ENCODE measurements at regions not wholly inside any gene's neighbourhood (a gene's known extent, or its start where the extent isn't known, plus 50 kb on each side); places are given as distances from the start of the nearest gene placed in this dataset.

DNA sequence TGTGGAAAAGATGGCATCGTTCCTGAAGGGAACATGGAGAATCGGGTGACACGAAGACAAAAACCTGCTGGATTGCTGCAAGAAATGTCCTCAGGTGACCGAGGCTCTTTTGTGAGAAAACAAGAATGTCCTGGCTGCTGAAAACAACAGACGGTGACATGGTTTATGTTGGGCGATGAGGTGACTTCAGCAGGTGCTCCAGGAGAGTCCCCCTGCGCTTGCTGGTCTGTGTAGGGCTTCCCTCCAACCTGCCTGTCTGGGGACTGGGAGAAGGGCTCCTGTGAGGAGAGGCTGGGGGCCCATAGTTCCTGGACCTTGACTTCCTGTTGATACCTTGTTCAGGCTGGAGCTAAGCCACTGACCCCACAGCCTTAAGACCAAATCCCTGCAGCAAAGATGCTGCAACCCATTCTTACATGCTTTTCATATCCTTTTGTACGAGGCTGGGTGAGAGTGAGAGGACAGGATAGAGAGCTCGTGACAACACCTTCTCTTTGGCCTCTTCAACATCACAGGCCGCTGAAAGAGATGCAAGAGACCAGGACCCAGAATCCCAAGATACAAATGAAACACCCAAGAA lies 134.8 kb downstream of the CD83 start:
- no peaks in the 10 kb centered on the region for H3K36me3 ChIP-seq (ENCODE audit: control insufficient read depth, low read length)
- no peak for TF ChIP-seq EZH2phosphoT487 (IDR thresholded peaks at IDR 0.05; ENCODE audit: borderline replicate concordance, low read length)
- TF ChIP-seq, protein P1, sequence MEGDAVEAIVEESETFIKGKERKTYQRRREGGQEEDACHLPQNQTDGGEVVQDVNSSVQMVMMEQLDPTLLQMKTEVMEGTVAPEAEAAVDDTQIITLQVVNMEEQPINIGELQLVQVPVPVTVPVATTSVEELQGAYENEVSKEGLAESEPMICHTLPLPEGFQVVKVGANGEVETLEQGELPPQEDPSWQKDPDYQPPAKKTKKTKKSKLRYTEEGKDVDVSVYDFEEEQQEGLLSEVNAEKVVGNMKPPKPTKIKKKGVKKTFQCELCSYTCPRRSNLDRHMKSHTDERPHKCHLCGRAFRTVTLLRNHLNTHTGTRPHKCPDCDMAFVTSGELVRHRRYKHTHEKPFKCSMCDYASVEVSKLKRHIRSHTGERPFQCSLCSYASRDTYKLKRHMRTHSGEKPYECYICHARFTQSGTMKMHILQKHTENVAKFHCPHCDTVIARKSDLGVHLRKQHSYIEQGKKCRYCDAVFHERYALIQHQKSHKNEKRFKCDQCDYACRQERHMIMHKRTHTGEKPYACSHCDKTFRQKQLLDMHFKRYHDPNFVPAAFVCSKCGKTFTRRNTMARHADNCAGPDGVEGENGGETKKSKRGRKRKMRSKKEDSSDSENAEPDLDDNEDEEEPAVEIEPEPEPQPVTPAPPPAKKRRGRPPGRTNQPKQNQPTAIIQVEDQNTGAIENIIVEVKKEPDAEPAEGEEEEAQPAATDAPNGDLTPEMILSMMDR (IDR thresholded peaks at IDR 0.05; ENCODE audit: low read depth, low read length, poor library complexity, severe bottlenecking): no peak
- H3K27ac ChIP-seq (ENCODE audit: low read depth, low read length): no peak overlapping the region
- no peaks in the 10 kb centered on the region for H3F3A ChIP-seq (ENCODE audit: control insufficient read depth, insufficient read depth)
- H3K79me2 ChIP-seq (ENCODE audit: control insufficient read depth, low read length): no peaks in the 10 kb centered on the region
- peaks cover 11% of the 10 kb centered on the region for H3K4me1 ChIP-seq (ENCODE audit: control insufficient read depth, low read length)
- H3K9me3 ChIP-seq (ENCODE audit: control insufficient read depth, insufficient read depth, low read length): no peaks in the 10 kb centered on the region
- no peaks in the 10 kb centered on the region for H4K20me1 ChIP-seq (ENCODE audit: control insufficient read depth, insufficient read depth, low read depth, low read length)
- no peaks in the 10 kb centered on the region for H3K27me3 ChIP-seq (ENCODE audit: control insufficient read depth, low read length)
- H3K4me2 ChIP-seq (ENCODE audit: low read length): no peak overlapping the region
- H3K9me2 ChIP-seq (replicated peaks; ENCODE audit: control insufficient read depth, low read length): no peaks in the 10 kb centered on the region
- H3K4me3 ChIP-seq (ENCODE audit: low read length): no peak overlapping the region

DNA sequence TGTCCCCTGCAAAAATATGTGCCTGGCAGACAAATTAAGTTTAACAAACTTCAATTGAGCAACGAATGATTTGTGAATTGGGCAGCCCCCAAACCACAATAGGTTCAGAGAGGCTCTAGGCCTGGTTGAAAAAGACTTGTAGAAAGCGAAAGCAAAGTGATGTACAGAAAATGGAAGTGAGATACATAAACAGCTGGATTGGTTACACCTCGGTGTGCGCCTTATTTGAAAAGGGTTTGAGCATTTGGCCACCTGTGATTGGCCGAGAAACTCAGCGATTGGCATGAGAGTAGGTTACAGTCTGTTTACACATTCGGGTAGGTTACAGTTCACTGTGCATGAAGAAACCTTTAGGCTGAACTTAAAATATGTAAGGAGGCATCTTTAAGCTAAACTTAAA lies 136.9 kb downstream of the CD83 start:
- H3K79me2 ChIP-seq (ENCODE audit: control insufficient read depth, low read length): no peaks in the 10 kb centered on the region
- H4K20me1 ChIP-seq (ENCODE audit: control insufficient read depth, insufficient read depth, low read depth, low read length): no peaks in the 10 kb centered on the region
- no peaks in the 10 kb centered on the region for H3K9me2 ChIP-seq (replicated peaks; ENCODE audit: control insufficient read depth, low read length)
- H3K36me3 ChIP-seq (ENCODE audit: control insufficient read depth, low read length): no peaks in the 10 kb centered on the region
- H3K4me1 ChIP-seq (ENCODE audit: control insufficient read depth, low read length): peaks cover 11% of the 10 kb centered on the region
- no peaks in the 10 kb centered on the region for H3K9me3 ChIP-seq (ENCODE audit: control insufficient read depth, insufficient read depth, low read length)
- H3K4me3 ChIP-seq (ENCODE audit: low read length): no peak overlapping the region
- H3K27ac ChIP-seq (ENCODE audit: low read depth, low read length): 0 out of 2 replicates have a peak overlapping the region, but pooled peaks have one; percentile 9
- no peaks in the 10 kb centered on the region for H3K27me3 ChIP-seq (ENCODE audit: control insufficient read depth, low read length)
- H3K4me2 ChIP-seq (ENCODE audit: low read length): peak overlapping the region; percentile 13; the same call in 1 of the 2 replicates
- TF ChIP-seq, protein P1 (IDR thresholded peaks at IDR 0.05; ENCODE audit: low read depth, low read length, poor library complexity, severe bottlenecking): no peak
- TF ChIP-seq EZH2phosphoT487 (IDR thresholded peaks at IDR 0.05; ENCODE audit: borderline replicate concordance, low read length): no peak
- H3F3A ChIP-seq (ENCODE audit: control insufficient read depth, insufficient read depth): no peaks in the 10 kb centered on the region

DNA sequence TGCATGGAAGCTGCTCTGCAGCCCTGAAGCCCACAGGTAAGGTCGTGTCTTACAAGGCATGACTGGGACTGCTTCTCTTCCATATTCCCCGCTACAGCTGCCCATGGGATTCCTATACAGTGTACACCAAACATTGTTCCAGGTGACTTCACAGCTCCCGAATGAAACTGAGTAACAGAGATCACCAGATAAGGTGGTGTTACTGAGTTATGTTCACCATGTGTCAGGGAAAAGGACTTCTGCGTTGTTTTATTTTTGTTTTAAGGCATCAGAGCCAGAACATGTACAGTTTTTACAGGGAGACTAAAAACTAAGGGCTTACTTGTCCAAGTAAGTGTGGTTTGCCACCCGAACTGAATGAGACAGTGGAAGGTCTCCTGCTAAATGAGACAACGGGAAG lies 138.3 kb downstream of the CD83 start:
- Histone ChIP-seq H3K9me2 (replicated peaks; ENCODE audit: control insufficient read depth, low read length) (no peaks in the 10 kb centered on the region), H3K4me2 (ENCODE audit: low read length) (no peak overlapping the region), H3K4me1 (ENCODE audit: control insufficient read depth, low read length) (peaks cover 11% of the 10 kb centered on the region), H3K4me3 (ENCODE audit: low read length) (no peak overlapping the region), H4K20me1 (ENCODE audit: control insufficient read depth, insufficient read depth, low read depth, low read length) (no peaks in the 10 kb centered on the region), H3K36me3 (ENCODE audit: control insufficient read depth, low read length) (no peaks in the 10 kb centered on the region), H3K9me3 (ENCODE audit: control insufficient read depth, insufficient read depth, low read length) (no peaks in the 10 kb centered on the region), H3F3A (ENCODE audit: control insufficient read depth, insufficient read depth) (no peaks in the 10 kb centered on the region), H3K27ac (ENCODE audit: low read depth, low read length) (no peak overlapping the region), H3K27me3 (ENCODE audit: control insufficient read depth, low read length) (no peaks in the 10 kb centered on the region), H3K79me2 (ENCODE audit: control insufficient read depth, low read length) (no peaks in the 10 kb centered on the region)
- no peak for TF ChIP-seq EZH2phosphoT487 (IDR thresholded peaks at IDR 0.05; ENCODE audit: borderline replicate concordance, low read length)

DNA sequence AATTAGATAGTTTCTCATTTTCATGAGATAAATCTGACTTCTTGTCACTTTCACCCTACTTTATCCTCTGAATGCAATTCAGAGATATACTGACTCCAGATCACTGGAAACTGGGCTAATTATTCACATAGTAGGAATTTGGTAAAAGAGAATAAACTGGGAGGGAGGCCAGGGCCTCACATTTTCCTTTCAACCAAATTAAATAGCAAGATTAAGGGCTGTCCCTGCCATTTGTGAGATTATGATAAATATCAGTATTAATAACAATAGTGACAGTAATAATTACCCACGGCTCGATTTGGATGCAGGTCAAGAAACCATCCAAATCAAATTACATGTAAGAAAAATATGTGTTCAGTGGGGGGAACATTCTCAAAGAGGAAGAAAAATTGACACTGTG lies 140.5 kb downstream of the CD83 start:
- H3K36me3 ChIP-seq (ENCODE audit: control insufficient read depth, low read length): no peaks in the 10 kb centered on the region
- H4K20me1 ChIP-seq (ENCODE audit: control insufficient read depth, insufficient read depth, low read depth, low read length): no peaks in the 10 kb centered on the region
- no peaks in the 10 kb centered on the region for H3K27me3 ChIP-seq (ENCODE audit: control insufficient read depth, low read length)
- no peak overlapping the region for H3K4me3 ChIP-seq (ENCODE audit: low read length)
- H3K4me1 ChIP-seq (ENCODE audit: control insufficient read depth, low read length): peaks cover 11% of the 10 kb centered on the region
- H3K9me3 ChIP-seq (ENCODE audit: control insufficient read depth, insufficient read depth, low read length): no peaks in the 10 kb centered on the region
- TF ChIP-seq, protein P1 (IDR thresholded peaks at IDR 0.05; ENCODE audit: low read depth, low read length, poor library complexity, severe bottlenecking): no peak
- TF ChIP-seq EZH2phosphoT487 (IDR thresholded peaks at IDR 0.05; ENCODE audit: borderline replicate concordance, low read length): no peak
- H3K79me2 ChIP-seq (ENCODE audit: control insufficient read depth, low read length): no peaks in the 10 kb centered on the region
- H3K4me2 ChIP-seq (ENCODE audit: low read length): no peak overlapping the region
- H3F3A ChIP-seq (ENCODE audit: control insufficient read depth, insufficient read depth): peaks cover 2% of the 10 kb centered on the region; the same call in 1 of the 2 replicates
- no peak overlapping the region for H3K27ac ChIP-seq (ENCODE audit: low read depth, low read length)
- H3K9me2 ChIP-seq (replicated peaks; ENCODE audit: control insufficient read depth, low read length): no peaks in the 10 kb centered on the region
